Neutrophil (primary cell): ENCODE measurements at regions not wholly inside any gene's neighbourhood (a gene's known extent, or its start where the extent isn't known, plus 50 kb on each side); places are given as distances from the start of the nearest gene placed in this dataset.
A peak's percentile ranks its signal among the peaks of the same experiment; 100 is the strongest.

ENCODE experiments used
- H3K27ac ChIP-seq: fragments of 200-600 bp; sonication (generic); 2 replicates; pipeline ENCODE4 v1.5.1; 2016; ENCODE audit warnings: mild to moderate bottlenecking, moderate library complexity
- H3K27me3 ChIP-seq: fragments of 200-600 bp; sonication (generic); 2 replicates; pipeline ENCODE4 v1.6.0; 2016; ENCODE audit warnings: mild to moderate bottlenecking
- H3K36me3 ChIP-seq: fragments of 200-600 bp; sonication (generic); 2 replicates; pipeline ENCODE4 v1.5.1; 2017
- H3K4me1 ChIP-seq, 2 experiments: fragments of 200-600 bp in 1 of 2; sonication (generic) in 1 of 2; 1 replicate in 1 of 2; 2 replicates in 1 of 2; pipeline versions ENCODE4 v1.5.1 to v1.6.1; 2013 to 2016; ENCODE audit warnings: low read depth in 1 of 2, low read length in 1 of 2, mild to moderate bottlenecking in 1 of 2, moderate library complexity in 1 of 2; ENCODE audit not compliant: control insufficient read depth in 1 of 2, insufficient read depth in 1 of 2
- H3K4me3 ChIP-seq, 2 experiments: fragments of 200-600 bp in 1 of 2; sonication (generic) in 1 of 2; 1 replicate in 1 of 2; 2 replicates in 1 of 2; pipeline ENCODE4 v1.5.1; 2013 to 2016; ENCODE audit warnings: low read depth in 1 of 2, low read length in 1 of 2, mild to moderate bottlenecking in 1 of 2, moderate library complexity in 1 of 2
- H3K9me3 ChIP-seq: fragments of 200-600 bp; sonication (generic); 2 replicates; pipeline ENCODE4 v1.5.1; 2016
- CTCF ChIP-seq: fragments of 200-600 bp; sonication (generic); IDR thresholded peaks from 2 replicates; pipeline ENCODE4 v1.5.1; 2016; ENCODE audit warnings: antibody characterized with exemption

DNA sequence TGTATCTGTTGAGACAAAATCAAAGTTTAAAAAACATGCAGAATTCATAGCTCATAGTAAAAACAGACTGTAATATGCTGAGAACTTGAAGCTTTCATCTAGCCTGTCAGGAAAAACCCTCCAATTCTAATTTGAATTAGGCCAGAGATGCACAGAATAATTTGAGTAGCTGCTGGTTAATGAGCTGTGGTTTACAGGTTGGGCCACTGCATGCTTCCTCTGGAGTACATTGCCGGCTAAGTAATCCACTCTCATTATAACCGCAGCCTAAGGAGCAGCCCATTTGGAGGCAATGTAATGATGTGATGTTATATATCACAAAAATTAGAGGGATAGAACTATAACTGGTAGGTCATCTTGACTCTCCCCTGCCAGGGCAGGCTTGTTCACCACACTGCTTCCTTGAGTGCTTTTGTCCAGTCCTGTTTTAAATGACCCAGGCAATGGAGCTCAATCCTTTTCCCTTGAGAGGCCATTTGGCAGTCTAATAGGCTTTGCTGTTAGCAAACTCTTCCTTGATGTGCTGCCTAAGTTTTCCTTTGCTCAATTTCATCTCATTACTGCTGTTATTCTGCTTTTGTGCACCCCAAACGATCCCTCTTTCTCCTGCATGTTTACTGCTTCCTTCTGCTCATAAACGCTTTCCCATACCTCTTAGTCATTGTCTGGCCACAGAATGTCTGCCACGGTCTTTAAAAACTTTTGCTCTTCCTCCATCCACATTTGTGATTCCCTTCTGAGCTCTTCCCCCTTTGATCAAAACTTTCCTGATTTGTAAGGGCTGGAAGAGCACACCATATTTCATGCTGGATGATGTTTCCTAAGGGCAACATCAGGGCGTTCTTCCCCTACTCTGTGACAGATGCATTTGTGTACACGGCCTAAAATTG is 230.9 kb downstream of the C4orf33 start:
- TF ChIP-seq CTCF = no peak
- Histone ChIP-seq H3K4me3 (peak overlapping the region; percentile 13 to 37), H3K4me1 (peaks cover 20 to 27% of the 10 kb centered on the region in 2 experiments), H3K9me3 (no peaks in the 10 kb centered on the region), H3K27me3 (no peaks in the 10 kb centered on the region), H3K36me3 (no peaks in the 10 kb centered on the region), H3K27ac (peak overlapping the region; percentile 79)

- Histone ChIP-seq H3K27ac (peak overlapping the region; percentile 79), H3K27me3 (no peaks in the 10 kb centered on the region), H3K36me3 (no peaks in the 10 kb centered on the region), H3K4me3 (peak overlapping the region; percentile 13 to 37), H3K4me1 (peaks cover 20 to 27% of the 10 kb centered on the region in 2 experiments), H3K9me3 (no peaks in the 10 kb centered on the region)
- no peak for TF ChIP-seq CTCF
Measured at GRCh38 chr4:129327637-129328036, 231.7 kb downstream of the C4orf33 start.

DNA sequence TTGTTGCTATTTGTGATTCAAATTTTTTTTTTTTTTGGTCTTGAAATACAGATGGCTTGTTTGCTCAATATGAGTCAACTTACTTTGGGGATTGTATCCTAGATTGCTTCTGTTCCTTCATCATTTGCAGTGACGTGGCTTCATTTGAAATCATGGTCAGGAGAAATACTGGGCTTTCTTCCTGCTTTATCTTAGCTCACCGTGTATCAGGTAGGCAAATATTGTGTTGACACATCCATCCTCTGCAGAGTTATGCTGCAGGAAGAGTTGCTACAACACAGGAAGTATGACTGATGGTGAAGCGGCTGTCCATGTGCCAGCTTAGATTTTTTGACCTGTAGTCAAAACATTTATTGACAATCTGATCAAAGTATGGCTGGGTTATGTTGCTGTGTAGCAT is 232.2 kb downstream of the C4orf33 start:
- Histone ChIP-seq H3K4me3 (no peak overlapping the region), H3K27ac (peak overlapping the region; percentile 79)
- no peak for TF ChIP-seq CTCF

DNA sequence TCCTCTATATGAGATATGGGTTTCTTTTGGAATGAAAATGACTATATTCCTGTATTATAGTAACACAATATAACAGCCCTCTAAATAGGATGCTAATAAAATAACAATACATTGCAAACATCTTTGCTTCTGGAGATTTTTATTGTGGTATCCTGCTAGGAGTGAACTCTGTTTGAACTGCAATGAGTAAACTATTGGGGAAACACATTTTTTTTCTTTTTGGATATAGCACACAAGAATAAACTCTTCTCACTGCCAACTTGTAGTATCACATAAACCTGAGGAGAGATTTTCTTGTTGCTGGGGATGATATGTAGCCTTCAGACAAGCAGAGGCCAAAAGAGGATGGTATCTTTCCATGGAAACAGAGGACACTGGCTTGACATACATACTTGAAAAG is 238.2 kb downstream of the C4orf33 start:
- Histone ChIP-seq H3K36me3 (no peaks in the 10 kb centered on the region), H3K27me3 (no peaks in the 10 kb centered on the region), H3K9me3 (no peaks in the 10 kb centered on the region), H3K4me1 (no peaks in the 10 kb centered on the region), H3K4me3 (no peak overlapping the region), H3K27ac (no peak overlapping the region)
- no peak for TF ChIP-seq CTCF

More for the DNA sequence above, 232.2 kb downstream of the C4orf33 start:
- no peaks in the 10 kb centered on the region for H3K36me3 ChIP-seq
- no peaks in the 10 kb centered on the region for H3K27me3 ChIP-seq
- peaks cover 20 to 27% of the 10 kb centered on the region in 2 experiments for H3K4me1 ChIP-seq
- no peaks in the 10 kb centered on the region for H3K9me3 ChIP-seq

- Histone ChIP-seq H3K4me3 (no peak overlapping the region), H3K27ac (no peak overlapping the region), H3K36me3 (no peaks in the 10 kb centered on the region), H3K9me3 (no peaks in the 10 kb centered on the region), H3K27me3 (no peaks in the 10 kb centered on the region), H3K4me1 (no peaks in the 10 kb centered on the region)
- TF ChIP-seq CTCF = no peak
Measured at GRCh38 chr4:129335276-129335675, 239.3 kb downstream of the C4orf33 start.
